GM18520 (cell line): ENCODE measurements at regions not wholly inside any gene's neighbourhood (a gene's known extent, or its start where the extent isn't known, plus 50 kb on each side); places are given as distances from the start of the nearest gene placed in this dataset.

ENCODE experiments used
- ATAC-seq: cut with Tn5 transposase; IDR thresholded peaks from one replicate; pipeline ENCODE4 v1.9.1; 2021; ENCODE audit not compliant: unreplicated experiment

GRCh38 chr19:29395111-29395733 lies 130.6 kb upstream of the VSTM2B start:
- ATAC-seq: no peak

GRCh38 chr19:29395734-29396414 lies 129.9 kb upstream of the VSTM2B start:
- ATAC-seq: no peak

- ATAC-seq: no peak
These were observed 128.9 kb upstream of the VSTM2B start for GRCh38 chr19:29396925-29397324.

GRCh38 chr19:29397748-29398147 lies 128.0 kb upstream of the VSTM2B start:
- no peak for ATAC-seq

GRCh38 chr19:29399804-29400203 lies 126.0 kb upstream of the VSTM2B start:
- ATAC-seq: no peak

- ATAC-seq: no peak
These were observed 124.7 kb upstream of the VSTM2B start for GRCh38 chr19:29400917-29401711.

GRCh38 chr19:29401712-29402421 lies 123.9 kb upstream of the VSTM2B start:
- ATAC-seq: no peak

GRCh38 chr19:29402563-29402962 lies 123.2 kb upstream of the VSTM2B start:
- no peak for ATAC-seq

- ATAC-seq: no peak
These were observed 121.8 kb upstream of the VSTM2B start for GRCh38 chr19:29404015-29404414.

- ATAC-seq: no peak
These were observed 120.7 kb upstream of the VSTM2B start for GRCh38 chr19:29404951-29405727.

GRCh38 chr19:29405728-29405995 lies 120.1 kb upstream of the VSTM2B start:
- no peak for ATAC-seq

- no peak for ATAC-seq
These were observed 116.5 kb upstream of the VSTM2B start for GRCh38 chr19:29409076-29409862.

- ATAC-seq: no peak
These were observed 115.2 kb upstream of the VSTM2B start for GRCh38 chr19:29410601-29411000.

- no peak for ATAC-seq
These were observed 114.6 kb upstream of the VSTM2B start for GRCh38 chr19:29411113-29411581.

- ATAC-seq: no peak
These were observed 112.4 kb upstream of the VSTM2B start for GRCh38 chr19:29413435-29413834.

- no peak for ATAC-seq
These were observed 110.3 kb upstream of the VSTM2B start for GRCh38 chr19:29415507-29415906.

- no peak for ATAC-seq
These were observed 108.7 kb upstream of the VSTM2B start for GRCh38 chr19:29417048-29417447.

- no peak for ATAC-seq
These were observed 107.6 kb upstream of the VSTM2B start for GRCh38 chr19:29418201-29418600.

GRCh38 chr19:29420065-29420464 lies 105.7 kb upstream of the VSTM2B start:
- ATAC-seq: no peak
